NCI-H1694 treated with DMSO at 0.1 percent for 48 hours (cell line): ENCODE measurements at regions not wholly inside any gene's neighbourhood (a gene's known extent, or its start where the extent isn't known, plus 50 kb on each side); places are given as distances from the start of the nearest gene placed in this dataset.

Source experiments
- DNase-seq: peaks from one replicate; lab custom pipeline; 2025; lab: John Stamatoyannopoulos, UW

DNA sequence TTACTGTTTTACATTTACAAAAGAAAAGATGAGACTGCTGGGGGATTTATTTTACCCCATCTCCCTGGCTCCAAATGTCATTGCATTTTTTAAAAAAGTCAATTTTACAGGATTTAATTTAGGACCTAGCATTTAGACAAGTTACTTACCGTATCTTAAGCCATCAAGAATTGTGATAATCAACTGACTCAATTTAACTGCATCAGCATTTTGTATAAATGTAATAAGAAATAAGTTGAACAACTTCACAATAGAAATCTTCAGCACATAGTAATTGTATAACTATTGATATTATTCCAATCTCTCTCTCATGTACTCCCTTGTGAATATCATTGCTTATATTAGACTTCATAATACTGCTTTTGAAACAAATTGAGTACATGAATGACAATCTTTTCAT, 907.5 kb upstream of the SLC10A2 start:
- no peak for DNase-seq

DNA sequence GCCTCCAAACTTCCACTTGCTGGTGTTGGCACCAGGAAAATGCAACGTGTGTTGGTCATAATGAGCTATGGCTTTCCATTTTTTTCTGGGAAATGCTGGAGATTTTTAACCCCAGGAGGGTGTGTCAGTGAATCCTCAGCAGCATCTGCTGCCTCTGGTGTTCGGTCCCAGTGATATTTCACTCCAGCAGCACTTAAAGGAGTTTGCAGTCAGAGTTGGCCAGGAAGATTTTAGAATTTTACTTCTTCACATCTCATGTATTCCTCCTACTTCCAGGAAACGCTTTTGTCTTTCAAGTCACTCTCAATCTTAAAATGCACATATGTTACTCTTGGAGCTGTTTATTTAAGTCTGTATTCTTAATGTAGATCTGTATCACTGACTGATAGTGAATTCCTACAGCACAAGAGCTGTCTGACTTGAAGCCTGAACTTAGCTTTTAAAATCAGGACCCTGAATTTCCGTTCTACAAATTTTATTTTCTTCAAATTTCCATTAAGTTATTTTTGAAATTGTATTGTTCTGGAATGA, 903.4 kb upstream of the SLC10A2 start:
- no peak for DNase-seq

DNA sequence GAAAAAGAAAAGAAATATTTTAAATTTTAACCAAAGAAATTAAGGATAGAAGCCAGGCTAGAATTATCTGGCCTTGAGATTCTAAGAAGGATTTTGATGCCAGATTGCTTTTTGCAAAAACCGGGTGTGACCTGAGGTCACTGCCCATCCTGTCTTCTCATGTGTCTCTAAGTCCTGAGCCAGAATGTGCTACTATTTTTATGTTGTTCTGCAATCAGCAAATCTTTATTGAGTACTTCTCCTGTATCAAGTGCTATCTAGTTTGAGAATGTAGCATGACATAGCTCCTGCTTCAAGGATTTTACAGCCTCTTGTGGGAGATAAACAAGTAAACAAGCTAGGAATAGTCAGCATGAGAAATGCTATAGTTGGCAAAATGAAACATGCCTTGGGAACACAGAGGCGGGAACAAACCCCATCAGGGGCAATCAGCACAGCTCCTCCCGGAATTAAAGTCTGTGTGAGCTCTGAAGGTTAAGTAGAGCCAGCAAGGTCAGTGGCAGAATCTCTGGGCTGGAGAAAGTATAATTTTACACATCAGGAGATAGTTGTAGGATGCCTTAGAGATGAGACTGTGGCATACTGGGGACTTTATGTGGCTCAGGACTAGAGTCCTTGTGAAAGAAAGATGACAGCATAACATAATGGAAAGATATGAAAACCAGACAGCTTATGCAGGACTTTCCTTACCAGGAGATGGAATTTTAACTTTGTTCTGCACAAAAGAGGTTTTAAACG, 899.5 kb upstream of the SLC10A2 start:
- DNase-seq = no peak

DNA sequence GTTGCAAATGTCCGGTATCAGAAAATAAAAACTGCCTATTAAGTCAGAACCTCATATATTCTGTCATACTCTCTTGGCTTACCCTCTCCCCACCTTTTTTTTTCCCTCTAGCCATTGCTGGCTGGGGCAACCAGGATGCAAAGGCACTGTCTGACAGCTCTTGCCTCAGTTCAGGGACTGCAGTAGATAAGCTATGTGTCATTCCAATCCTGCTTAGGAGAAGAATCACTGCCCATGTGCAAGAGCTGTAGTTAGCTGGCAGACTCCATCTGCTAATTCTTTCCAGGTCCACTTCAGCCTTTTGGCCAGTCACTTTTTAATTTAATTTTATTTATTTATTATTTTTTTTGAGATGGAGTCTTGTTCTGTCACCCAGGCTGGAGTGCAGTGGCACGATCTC, 895.6 kb upstream of the SLC10A2 start:
- DNase-seq = no peak

DNA sequence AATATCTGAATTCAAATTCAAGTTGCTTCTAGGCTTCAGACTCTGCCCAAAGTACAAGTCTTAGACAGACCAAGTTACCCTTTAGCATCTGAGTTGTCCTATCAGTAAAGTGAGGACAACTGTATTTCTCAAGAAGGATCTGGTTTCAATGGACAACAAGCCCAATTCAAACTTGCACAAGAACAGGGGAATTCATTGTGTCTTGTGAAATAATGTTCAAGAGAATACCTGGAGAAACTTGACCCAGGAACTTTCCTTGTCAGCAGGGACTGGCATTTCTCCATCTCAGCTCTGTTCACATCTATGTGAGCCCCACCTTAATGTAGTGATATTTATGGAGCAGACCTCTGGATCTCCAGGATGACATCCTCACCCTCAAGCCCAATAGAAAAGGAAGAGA, 894.9 kb upstream of the SLC10A2 start:
- no peak for DNase-seq

DNA sequence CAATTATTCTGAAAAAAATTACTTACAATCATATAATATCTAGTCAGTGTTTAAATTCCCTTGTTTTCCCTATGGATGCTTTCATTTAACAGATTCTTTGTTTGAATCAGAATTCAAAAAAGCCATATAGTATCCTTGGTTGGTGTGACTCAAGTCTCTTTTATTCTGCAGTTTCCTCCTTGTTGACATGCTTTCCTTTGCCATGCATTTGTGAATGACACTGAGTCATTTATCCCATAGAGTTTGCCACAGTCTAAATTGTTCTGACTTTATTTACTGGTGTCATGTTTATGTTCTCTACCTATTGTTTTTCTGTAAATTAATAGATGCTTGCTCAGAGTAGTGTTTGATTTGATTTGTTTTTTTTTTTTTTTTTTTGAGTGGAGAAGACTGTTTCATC, 893.8 kb upstream of the SLC10A2 start:
- DNase-seq = no peak

DNA sequence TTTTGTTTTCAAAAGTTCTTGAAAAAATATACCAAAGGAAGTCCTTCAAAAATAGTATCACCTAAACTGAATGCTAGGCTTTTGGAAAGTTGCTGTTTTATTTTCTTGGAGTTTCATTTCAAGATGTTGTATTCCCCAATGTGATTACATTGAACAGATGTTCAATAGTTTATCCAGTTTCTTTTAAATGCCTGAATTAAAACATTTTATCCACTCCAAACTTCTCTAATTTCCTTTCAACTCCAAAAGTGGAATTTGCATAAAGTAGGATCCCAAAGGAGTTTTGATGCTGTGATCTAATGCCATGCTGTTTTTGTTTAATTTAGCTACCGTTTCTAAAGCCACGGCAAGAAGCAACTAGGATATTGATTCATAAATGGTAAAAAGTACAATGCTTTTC, 892.5 kb upstream of the SLC10A2 start:
- no peak for DNase-seq

DNA sequence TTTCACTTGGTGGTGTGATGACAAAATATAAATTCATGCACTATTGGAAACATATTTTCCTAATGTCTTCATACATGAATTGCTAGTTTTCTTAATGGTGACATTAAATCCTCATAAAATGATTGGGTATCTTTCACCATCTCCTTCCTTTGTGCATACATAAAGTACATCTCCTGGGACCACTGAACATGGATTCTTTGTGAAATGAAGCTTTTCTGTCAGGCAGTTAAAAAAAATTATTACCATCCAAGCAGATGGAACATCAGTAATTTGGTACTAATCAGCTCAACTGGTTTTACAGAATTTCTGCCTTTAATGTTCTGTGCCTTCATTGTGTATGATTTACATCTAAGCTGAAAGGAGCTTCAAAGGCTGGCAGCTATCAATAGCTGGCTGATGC, 891.7 kb upstream of the SLC10A2 start:
- no peak for DNase-seq

DNA sequence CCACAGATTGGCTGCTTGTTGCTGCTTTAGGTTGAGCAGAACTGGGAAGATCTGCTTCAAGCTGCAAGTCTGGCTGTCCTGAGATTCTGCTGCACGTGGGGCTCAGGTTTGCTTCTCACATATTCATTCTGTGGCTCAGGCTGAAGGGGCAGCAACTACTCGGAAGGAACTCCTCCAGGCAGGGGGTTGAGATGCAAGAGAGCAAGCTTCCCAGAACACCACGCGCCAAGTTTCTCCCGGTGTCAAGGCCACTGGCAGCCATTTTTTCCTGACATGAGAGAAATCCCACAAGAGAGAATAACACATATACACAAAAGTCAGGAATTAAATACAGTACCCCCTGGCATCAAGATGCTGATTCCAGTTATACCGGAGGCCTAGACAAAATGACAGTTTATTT, 887.6 kb upstream of the SLC10A2 start:
- no peak for DNase-seq

DNA sequence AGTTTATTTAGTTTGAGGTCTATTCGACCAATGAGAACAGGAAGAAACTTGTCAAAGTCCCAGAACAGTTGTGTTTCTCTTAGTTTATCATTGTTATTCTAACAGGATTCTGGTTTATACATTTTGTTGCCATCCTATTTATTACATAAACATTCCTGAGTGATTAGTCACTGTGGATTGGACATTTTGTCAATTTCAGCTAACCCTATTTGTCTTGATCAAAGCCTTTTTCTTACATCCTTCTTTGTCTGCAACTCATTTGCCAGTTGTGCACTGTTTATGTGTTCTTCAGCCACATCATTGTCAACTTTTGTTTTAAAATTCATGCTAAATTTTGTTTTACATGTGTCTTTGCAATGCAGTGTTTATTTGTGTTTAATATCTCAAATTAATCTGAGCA, 886.0 kb upstream of the SLC10A2 start:
- DNase-seq = no peak

DNA sequence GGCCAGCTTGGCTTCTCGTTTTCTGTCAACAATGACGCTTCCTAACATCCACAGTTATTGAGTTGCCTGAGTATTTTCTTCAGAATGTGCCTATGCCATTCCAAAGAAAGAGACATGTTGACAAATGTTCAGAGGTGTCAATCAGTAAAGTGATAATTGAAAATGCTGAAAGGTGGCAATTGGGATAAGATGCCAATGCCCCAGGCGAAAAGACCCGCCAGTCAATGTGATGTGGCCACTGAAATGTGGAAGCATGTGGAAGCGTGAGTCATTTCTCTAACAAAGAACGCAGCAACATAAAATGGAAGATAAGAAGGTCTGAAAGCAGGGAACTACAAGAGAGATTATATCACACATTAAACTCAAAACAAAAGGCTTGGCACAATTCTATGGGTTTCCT, 882.2 kb upstream of the SLC10A2 start:
- DNase-seq = no peak

DNA sequence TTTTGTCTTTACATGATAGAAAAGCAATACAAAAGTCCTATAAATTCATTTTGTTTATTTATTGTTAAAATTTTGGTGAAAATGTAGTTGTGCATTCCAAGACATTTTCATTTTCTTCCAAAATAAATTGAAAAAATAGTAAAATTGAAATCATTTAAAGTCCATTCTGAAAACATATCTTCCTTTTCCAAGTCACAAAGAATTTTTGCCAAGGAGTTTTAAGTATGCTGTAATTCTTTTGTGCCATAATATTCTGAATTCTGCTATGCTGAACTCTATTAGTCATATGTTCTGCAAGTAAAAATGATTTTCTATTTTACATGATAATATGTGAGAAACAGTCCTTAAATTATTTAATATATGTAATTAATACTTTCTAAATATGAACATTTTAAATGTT, 879.6 kb upstream of the SLC10A2 start:
- no peak for DNase-seq

DNA sequence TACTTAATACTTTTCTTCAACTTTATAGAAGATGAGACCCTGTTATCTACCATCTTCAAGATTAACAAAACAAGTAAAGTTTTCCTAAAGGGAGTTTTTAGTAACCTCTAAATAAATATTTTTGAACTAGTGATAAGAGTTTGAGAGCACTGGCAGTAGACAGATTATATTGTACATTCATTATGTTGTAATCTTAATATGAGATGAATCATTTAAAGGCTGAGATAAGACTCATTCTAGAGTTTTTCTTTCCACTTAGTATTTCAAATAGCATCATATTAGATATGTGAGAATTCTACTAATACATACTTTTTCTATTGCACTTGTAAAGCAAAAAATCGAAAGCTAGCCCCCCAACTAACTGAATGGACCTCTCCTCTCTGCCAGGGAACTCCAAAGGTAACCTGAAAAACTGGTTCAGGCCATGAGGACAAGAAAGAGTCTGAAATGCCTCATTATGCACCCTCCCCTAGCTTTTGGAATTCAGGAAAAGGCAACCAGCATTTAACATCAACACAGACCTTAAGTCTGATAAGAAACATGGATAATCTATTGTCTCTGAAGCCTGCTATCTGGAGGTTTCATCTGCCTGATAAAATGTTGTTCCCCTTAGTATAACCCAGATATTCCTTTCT, 875.4 kb upstream of the SLC10A2 start:
- no peak for DNase-seq

DNA sequence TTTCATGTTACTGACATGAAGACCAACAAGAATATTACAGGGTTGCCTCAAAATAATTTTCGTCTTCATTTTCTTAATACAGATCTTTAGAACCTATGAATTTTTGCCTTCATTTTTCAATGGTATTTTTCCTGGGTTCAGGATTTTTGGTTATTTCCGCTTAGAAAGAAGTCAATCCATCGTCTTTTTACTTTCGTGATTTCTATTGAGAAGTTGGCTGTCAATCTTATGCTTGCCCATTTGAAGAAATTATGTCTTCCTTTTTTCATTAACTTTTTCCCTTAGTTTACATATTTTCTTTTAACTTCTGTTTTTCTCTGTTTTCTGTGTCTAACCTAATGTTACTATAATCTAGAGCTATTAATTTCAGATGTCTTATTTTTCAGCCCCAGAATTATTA, 868.9 kb upstream of the SLC10A2 start:
- no peak for DNase-seq

DNA sequence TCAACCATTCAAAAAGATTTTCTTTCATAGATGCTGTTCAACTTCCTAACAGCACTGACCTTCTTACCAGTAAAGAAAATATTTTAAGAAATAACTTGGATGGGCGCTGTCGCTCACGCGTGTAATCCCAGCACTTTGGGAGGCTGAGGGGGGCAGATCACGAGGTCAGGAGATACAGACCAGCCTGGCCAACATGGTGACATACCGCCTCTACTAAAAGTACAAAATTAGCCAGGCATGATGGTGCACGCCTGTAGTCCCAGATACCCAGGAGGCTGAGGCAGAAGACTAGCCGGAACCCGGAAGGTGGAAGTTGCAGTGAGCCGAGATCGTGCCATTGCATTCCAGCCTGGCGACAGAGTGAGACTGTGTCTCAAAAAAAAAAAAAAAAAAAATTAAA, 865.7 kb upstream of the SLC10A2 start:
- DNase-seq = no peak

DNA sequence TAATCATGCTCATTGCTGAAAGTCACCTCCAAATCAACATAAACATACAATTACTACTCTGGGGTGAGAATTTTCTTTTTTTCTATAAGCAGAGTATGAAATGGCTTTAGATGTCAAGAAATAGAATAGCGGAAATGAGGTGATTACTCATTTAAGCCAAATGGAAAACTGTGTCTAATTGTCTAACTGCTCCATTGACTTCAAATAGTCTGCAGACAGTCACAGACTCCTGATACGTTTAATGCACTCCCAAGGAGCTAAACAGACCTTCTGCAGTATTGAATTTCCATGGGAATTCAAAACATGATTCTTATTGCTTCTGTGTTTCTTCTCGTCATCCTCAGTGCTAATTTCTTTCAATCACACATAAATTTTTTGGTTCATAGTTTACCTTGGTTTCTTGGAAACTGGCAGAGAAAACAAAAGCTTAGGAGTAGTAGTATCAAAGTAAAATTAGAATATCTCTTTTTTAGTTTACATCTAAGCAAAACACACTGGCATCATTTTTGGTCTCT, 865.2 kb upstream of the SLC10A2 start:
- DNase-seq = no peak

DNA sequence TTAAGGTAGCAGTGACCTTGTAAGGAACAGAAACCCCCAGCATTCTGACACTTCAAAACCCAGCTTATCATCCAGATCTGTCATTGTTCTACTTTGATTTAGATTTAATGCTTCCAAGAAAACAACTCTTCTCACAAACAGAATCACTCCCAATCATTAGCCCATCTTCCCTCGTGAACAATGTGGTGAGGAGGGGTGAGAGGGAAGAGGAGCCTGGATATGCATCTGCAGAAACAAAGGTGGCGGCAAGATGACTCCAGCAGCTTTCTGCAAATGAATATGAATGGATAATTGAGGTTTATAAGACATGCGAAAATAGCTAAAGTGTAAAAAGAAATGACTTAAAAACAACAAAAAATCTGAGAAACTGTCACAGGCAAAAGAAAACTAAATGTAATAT, 859.9 kb upstream of the SLC10A2 start:
- DNase-seq = no peak

DNA sequence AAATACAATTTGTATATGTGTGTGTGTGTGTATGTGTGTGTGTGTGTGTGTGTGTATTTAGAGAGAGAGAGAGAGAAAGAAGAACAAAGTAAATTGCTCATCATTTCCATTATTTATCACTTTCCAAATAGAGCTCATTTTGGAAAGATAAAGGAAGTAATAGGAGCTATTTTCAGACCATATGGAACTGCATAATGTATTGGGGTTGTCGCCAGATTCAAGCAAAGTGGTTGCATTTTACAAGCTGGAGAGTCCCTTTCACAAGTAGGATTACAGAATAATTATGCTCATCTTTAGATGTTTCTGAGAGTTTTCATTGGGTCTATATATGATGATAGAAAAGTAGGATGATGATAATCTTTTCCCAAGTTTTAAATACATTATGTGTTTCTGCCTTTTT, 842.7 kb upstream of the SLC10A2 start:
- DNase-seq = peak; percentile 42

DNA sequence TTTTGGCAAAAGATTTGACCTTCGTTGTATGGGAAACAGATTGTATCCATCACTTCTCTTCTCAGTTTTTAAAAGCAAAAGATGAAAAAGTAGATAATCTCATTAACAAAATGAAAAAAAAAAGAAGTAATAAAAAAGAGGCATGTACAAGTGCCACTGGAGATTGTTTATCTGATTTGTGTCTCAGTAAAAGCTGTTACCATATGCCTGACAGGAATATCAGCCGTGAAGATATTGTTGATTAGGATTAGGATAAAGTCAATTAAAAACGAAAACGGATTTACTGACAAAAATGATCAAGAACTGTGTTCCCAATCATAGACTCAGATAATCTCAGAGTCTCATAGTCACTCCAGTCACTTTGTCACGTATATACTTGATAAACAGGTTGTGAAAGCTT, 842.1 kb upstream of the SLC10A2 start:
- no peak for DNase-seq

DNA sequence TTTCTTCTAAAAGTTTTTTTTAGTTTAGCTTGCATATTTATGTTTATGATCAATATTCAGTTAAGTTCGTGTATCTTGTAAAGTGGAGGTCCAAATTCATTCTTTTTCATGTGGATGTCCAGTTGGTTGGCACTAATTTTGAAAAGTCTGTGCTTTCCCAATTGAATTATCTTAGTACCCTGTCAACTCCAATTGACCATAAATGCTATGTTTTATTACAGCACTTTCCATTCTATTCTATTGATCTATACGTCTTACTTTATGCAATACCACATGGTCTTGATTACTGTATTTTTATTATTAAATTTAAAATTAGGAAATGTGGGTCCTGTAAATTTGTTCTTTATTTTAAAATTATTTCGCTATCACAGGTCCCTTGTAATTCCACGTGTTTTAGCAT, 837.6 kb upstream of the SLC10A2 start:
- no peak for DNase-seq

DNA sequence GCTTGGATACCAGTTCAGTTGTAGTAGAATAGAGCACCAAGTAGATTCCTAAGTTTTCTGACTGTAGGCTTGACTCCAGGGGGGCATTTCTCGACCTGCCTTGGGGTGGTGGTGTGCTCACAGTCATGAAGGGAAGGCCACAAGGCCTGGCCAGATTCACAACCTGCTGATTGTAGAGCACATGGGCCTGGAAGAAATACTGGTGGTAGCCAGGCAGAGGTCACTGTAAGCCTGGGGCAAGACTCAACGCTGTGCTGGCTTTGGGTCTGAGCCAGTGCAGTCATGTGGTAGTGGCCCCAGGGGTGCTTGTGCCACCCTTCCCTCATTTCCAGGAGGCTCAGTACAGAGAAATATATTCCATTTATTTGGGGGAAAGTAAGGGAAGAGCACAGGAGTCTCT, 832.3 kb upstream of the SLC10A2 start:
- DNase-seq = no peak

DNA sequence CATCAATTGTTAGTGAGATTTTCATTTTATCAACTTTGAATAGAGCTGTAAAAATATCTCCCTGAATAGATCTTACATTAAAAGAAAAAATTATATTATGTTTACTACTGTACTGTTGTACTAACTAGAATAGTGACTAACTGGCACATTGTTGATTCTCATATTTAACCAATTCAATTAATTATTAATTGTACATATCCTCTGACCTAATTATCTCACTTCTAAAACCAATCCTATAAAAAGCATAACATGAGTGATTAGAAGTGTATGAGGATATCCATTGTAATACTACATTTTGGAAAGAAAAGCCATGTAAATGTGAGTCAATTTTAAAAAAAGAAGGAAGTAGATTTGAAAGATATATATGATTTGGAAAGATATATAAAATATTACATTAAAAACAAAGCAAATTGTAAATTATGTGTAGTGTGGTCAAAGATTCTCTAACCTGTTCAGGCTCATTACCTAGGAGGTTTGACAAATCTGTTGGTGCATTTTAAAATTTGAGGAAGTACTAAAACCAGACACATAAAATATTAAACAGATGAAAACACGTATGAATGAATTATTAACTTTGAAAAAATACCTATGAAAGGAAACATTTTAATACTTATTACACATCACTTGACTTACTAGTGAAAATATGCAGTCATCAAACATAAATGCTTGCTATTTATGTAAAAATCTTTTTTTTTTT, 829.8 kb upstream of the SLC10A2 start:
- DNase-seq = no peak

DNA sequence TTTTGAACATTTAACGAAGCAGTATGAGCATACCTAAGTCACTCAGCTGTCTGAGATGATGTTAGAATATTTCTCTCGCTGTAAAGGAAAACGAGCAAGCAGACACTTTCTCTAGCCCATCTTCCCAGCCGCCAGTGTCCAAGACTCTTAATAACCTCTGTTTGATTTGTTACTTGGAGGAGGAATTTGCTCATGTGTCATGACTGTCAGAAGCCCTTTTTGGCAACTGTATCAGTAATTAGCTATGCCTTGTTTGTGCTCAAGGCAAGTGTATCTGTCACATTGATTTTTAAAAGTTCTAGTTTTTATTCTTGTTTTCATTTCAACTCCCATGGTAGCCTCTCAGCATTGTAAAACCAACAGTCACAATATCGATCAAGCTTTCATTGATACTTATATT, 828.4 kb upstream of the SLC10A2 start:
- no peak for DNase-seq
